Choroid plexus epithelial cell (primary cell): ENCODE measurements at regions not wholly inside any gene's neighbourhood (a gene's known extent, or its start where the extent isn't known, plus 50 kb on each side); places are given as distances from the start of the nearest gene placed in this dataset.
"Not testable (repeated sequence)": the region's sequence is repeated elsewhere in the genome, so short reads cannot be mapped to it uniquely, and the experiment has no call there.

Experiments used
- DNase-seq: peaks from one replicate; pipeline ENCODE4 v3.0.0-alpha.2; 2010; ENCODE audit warnings: low read depth
- H3K4me3 ChIP-seq: 2 replicates; pipeline ENCODE4 v1.5.1; 2011; ENCODE audit warnings: low read depth, mild to moderate bottlenecking, control low read depth, low read length, moderate library complexity
- TF ChIP-seq, protein P1 (sequence below): conservative IDR thresholded peaks from 2 replicates; pipeline ENCODE4 v1.5.1; 2011; ENCODE audit warnings: low read depth, mild to moderate bottlenecking, control low read depth, inconsistent platforms, low read length, moderate library complexity

- DNase-seq, result no peak
- TF ChIP-seq, protein P1, sequence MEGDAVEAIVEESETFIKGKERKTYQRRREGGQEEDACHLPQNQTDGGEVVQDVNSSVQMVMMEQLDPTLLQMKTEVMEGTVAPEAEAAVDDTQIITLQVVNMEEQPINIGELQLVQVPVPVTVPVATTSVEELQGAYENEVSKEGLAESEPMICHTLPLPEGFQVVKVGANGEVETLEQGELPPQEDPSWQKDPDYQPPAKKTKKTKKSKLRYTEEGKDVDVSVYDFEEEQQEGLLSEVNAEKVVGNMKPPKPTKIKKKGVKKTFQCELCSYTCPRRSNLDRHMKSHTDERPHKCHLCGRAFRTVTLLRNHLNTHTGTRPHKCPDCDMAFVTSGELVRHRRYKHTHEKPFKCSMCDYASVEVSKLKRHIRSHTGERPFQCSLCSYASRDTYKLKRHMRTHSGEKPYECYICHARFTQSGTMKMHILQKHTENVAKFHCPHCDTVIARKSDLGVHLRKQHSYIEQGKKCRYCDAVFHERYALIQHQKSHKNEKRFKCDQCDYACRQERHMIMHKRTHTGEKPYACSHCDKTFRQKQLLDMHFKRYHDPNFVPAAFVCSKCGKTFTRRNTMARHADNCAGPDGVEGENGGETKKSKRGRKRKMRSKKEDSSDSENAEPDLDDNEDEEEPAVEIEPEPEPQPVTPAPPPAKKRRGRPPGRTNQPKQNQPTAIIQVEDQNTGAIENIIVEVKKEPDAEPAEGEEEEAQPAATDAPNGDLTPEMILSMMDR, result no peak
- no peak overlapping the region for H3K4me3 ChIP-seq
Measured at GRCh38 chr13:58341318-58341717, 709.8 kb downstream of the PCDH17 start.

DNA sequence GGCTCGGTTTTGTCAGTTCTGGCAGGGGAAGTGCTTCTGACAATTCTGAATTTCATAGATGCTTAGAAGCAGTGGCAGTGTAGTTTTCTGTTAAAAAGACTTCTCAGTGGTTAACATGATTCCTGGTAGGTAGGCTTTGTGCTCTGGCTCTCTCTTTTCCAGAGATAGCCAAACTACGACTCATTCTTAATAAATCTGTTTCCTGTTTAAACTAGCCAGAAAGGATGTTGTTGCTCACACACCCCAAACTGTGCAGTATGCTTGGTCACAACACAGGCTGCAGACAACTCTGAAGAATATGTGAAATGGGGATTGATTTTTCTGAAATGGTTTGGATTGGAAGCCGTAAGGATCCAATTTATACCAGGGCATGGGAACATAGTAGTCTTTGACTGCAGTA, 711.5 kb downstream of the PCDH17 start:
- DNase-seq, result peak; percentile 0
- TF ChIP-seq, protein P1, result no peak
- no peak overlapping the region for H3K4me3 ChIP-seq

DNA sequence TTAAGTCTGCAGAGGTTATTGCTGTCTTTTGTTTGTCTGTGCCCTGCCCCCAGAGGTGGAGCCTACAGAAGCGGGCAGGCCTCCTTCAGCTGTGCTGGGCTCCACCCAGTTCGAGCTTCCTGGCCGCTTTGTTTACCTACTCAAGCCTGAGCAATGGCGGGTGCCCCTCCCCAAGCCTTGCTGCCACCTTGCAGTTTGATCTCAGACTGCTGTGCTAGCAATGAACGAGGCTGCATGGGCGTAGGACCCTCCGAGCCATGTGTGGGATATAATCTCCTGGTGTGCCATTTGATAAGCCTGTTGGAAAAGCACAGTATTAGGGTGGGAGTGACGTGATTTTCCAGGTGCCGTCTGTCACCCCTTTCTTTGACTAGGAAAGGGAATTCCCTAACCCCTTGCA, 720.6 kb downstream of the PCDH17 start:
- H3K4me3 ChIP-seq, DNase-seq: not testable (repeated sequence)

GRCh38 chr13:58369936-58370335, 738.4 kb downstream of the PCDH17 start:
- H3K4me3 ChIP-seq, result no peak overlapping the region
- TF ChIP-seq, protein P1, result no peak
- DNase-seq, result no peak

DNA sequence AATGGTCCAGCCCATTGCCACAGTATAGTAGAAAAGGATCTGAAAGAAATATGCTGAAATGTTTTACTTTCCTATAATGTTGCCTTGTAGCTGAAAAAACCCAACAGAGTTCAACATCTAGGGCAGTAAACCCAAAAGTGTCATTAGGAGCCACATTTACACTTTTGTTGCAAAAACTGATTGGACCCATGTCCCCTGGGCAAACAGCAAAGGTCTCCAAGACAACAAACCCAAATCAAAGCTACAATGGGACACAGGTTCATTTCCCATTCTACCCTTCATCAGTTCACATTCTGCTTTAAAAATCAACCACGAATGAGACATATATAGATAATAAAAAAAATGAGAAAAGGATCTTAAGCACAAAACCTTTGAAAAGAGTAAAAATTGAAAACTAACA, 744.8 kb downstream of the PCDH17 start:
- no peak for DNase-seq
- TF ChIP-seq, protein P1, result no peak
- H3K4me3 ChIP-seq, result no peak overlapping the region

DNA sequence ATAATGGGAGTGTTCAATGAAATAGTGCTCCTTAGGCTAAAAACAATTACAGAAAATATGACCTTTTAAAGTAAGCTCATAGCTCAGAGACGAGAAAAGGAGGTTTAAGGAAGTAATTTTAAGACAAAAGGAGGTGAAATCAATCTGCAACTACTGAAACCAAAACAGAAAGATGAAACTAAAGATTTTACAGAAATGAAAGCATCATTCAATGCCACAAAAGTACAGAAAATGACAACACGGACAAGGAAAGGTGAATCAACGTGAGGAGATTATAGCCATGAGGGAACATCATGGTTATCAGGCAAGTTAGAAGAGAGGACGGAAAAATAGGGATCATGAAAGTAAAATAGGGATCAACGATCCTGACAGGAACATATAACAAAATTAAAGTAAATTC, 745.2 kb downstream of the PCDH17 start:
- TF ChIP-seq, protein P1, result no peak
- DNase-seq, result no peak
- no peak overlapping the region for H3K4me3 ChIP-seq

DNA sequence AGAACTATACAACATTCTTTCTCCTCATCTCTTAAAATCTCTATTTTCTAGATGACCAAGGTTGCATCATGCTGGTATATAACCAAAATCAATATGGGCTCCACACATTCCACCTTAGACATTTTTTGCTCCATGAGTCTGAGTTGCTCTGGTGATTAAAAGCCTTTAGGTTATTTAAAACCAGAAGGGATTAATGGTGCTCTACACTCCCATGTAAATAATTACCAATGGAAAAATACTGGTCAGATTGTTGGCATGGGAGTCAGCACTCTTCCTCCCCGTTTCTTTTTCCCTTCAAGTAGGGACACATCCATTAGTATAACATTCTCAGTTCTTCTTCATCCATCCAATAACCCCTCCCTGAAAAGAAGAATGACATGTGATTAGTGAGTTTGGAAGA, 747.7 kb downstream of the PCDH17 start:
- DNase-seq, result no peak
- no peak overlapping the region for H3K4me3 ChIP-seq
- TF ChIP-seq, protein P1, result no peak

DNA sequence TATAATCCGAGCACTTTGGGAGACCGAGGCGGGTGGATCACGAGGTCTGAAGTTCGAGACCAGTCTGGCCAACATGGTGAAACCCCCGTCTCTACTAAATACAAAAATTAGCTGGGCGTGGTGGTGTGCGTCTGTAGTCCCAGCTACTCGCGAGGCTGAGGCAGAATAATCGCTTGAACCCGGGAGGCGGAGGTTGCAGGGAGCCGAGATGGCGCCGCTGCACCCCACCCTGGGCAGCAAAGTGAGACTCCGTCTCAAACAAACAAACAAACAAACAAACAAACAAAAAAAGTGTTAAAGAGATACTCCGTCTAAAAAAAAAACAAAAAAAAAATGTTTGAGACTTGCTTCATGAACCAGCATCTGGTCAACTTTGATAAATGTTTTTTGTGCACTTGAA, 753.8 kb downstream of the PCDH17 start:
- DNase-seq, H3K4me3 ChIP-seq: not testable (repeated sequence)
